ENCODE measurements at regions not wholly inside any gene's neighbourhood (a gene's known extent, or its start where the extent isn't known, plus 50 kb on each side); places are given as distances from the start of the nearest gene placed in this dataset.

DNA sequence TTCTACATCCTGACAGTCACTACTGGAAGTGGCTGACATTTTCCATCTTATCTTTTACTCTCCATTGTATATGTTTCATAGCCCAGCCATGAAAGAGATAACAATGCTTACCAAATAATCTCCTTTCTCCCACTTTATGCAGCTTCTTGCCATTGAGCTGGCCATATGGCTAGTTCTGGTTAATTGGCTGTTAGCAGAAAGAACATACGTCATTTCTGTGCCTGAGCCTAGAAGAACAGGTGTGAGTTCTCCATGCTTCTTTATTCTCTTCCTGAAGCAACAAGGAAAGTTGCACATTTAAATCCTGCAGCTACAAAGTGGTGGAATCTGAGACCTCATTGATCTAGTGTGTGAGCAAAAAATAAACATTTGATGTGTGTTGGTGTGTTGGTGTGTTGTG is 82.0 kb upstream of the FSHR start:
- Mint-ChIP-seq H3K27me3 (ENCODE audit: insufficient read depth, low read depth, poor library complexity) (peaks cover 6% of the 10 kb centered on the region), H3K27ac (no peak overlapping the region), H3K36me3 (ENCODE audit: low read depth) (0 out of 3 replicates have a peak, but pooled peaks cover 3% of the 10 kb centered on the region), H3K4me1 (no peaks in the 10 kb centered on the region), H3K4me3 (no peak overlapping the region), H3K9me3 (peaks cover 9% of the 10 kb centered on the region; the same call in 1 of the 3 replicates)
- Histone ChIP-seq H3K4me3 (no peak overlapping the region), H3K4me1 (ENCODE audit: insufficient read depth) (no peaks in the 10 kb centered on the region), H3K79me2 (replicated peaks; ENCODE audit: insufficient read depth) (no peaks in the 10 kb centered on the region), H3K36me3 (ENCODE audit: insufficient read depth) (no peaks in the 10 kb centered on the region), H2AFZ (no peak overlapping the region), H3K27me3 (ENCODE audit: insufficient read depth) (no peaks in the 10 kb centered on the region), H3K4me2 (no peak overlapping the region), H3K9me2 (ENCODE audit: insufficient read depth) (no peaks in the 10 kb centered on the region), H3K27ac (ENCODE audit: low read depth) (no peak overlapping the region), H4K20me1 (replicated peaks; ENCODE audit: insufficient read depth) (no peaks in the 10 kb centered on the region), H3F3A (replicated peaks; ENCODE audit: low read depth) (no peaks in the 10 kb centered on the region)
- DNase-seq (ENCODE audit: low spot score) (no peak), ATAC-seq (no peak)
- TF ChIP-seq, protein P1, sequence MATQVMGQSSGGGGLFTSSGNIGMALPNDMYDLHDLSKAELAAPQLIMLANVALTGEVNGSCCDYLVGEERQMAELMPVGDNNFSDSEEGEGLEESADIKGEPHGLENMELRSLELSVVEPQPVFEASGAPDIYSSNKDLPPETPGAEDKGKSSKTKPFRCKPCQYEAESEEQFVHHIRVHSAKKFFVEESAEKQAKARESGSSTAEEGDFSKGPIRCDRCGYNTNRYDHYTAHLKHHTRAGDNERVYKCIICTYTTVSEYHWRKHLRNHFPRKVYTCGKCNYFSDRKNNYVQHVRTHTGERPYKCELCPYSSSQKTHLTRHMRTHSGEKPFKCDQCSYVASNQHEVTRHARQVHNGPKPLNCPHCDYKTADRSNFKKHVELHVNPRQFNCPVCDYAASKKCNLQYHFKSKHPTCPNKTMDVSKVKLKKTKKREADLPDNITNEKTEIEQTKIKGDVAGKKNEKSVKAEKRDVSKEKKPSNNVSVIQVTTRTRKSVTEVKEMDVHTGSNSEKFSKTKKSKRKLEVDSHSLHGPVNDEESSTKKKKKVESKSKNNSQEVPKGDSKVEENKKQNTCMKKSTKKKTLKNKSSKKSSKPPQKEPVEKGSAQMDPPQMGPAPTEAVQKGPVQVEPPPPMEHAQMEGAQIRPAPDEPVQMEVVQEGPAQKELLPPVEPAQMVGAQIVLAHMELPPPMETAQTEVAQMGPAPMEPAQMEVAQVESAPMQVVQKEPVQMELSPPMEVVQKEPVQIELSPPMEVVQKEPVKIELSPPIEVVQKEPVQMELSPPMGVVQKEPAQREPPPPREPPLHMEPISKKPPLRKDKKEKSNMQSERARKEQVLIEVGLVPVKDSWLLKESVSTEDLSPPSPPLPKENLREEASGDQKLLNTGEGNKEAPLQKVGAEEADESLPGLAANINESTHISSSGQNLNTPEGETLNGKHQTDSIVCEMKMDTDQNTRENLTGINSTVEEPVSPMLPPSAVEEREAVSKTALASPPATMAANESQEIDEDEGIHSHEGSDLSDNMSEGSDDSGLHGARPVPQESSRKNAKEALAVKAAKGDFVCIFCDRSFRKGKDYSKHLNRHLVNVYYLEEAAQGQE (IDR thresholded peaks at IDR 0.05; ENCODE audit: unreplicated experiment) = no peak
- no peak for TF ChIP-seq ZNF114 (CRISPR knock-in tag; IDR thresholded peaks at IDR 0.05)
- no peak for TF ChIP-seq CTCF (conservative IDR thresholded peaks at IDR 0.05; ENCODE audit: low read depth in 2 of 2)
- TF ChIP-seq CREB1 (CRISPR knock-in tag; IDR thresholded peaks at IDR 0.05; ENCODE audit: low read depth) = no peak
- TF ChIP-seq POLR2AphosphoS5 (IDR thresholded peaks at IDR 0.05; ENCODE audit: low read depth) = no peak
- TF ChIP-seq STAT1 (IDR thresholded peaks at IDR 0.05; ENCODE audit: unreplicated experiment) = no peak
- TF ChIP-seq, protein P2, sequence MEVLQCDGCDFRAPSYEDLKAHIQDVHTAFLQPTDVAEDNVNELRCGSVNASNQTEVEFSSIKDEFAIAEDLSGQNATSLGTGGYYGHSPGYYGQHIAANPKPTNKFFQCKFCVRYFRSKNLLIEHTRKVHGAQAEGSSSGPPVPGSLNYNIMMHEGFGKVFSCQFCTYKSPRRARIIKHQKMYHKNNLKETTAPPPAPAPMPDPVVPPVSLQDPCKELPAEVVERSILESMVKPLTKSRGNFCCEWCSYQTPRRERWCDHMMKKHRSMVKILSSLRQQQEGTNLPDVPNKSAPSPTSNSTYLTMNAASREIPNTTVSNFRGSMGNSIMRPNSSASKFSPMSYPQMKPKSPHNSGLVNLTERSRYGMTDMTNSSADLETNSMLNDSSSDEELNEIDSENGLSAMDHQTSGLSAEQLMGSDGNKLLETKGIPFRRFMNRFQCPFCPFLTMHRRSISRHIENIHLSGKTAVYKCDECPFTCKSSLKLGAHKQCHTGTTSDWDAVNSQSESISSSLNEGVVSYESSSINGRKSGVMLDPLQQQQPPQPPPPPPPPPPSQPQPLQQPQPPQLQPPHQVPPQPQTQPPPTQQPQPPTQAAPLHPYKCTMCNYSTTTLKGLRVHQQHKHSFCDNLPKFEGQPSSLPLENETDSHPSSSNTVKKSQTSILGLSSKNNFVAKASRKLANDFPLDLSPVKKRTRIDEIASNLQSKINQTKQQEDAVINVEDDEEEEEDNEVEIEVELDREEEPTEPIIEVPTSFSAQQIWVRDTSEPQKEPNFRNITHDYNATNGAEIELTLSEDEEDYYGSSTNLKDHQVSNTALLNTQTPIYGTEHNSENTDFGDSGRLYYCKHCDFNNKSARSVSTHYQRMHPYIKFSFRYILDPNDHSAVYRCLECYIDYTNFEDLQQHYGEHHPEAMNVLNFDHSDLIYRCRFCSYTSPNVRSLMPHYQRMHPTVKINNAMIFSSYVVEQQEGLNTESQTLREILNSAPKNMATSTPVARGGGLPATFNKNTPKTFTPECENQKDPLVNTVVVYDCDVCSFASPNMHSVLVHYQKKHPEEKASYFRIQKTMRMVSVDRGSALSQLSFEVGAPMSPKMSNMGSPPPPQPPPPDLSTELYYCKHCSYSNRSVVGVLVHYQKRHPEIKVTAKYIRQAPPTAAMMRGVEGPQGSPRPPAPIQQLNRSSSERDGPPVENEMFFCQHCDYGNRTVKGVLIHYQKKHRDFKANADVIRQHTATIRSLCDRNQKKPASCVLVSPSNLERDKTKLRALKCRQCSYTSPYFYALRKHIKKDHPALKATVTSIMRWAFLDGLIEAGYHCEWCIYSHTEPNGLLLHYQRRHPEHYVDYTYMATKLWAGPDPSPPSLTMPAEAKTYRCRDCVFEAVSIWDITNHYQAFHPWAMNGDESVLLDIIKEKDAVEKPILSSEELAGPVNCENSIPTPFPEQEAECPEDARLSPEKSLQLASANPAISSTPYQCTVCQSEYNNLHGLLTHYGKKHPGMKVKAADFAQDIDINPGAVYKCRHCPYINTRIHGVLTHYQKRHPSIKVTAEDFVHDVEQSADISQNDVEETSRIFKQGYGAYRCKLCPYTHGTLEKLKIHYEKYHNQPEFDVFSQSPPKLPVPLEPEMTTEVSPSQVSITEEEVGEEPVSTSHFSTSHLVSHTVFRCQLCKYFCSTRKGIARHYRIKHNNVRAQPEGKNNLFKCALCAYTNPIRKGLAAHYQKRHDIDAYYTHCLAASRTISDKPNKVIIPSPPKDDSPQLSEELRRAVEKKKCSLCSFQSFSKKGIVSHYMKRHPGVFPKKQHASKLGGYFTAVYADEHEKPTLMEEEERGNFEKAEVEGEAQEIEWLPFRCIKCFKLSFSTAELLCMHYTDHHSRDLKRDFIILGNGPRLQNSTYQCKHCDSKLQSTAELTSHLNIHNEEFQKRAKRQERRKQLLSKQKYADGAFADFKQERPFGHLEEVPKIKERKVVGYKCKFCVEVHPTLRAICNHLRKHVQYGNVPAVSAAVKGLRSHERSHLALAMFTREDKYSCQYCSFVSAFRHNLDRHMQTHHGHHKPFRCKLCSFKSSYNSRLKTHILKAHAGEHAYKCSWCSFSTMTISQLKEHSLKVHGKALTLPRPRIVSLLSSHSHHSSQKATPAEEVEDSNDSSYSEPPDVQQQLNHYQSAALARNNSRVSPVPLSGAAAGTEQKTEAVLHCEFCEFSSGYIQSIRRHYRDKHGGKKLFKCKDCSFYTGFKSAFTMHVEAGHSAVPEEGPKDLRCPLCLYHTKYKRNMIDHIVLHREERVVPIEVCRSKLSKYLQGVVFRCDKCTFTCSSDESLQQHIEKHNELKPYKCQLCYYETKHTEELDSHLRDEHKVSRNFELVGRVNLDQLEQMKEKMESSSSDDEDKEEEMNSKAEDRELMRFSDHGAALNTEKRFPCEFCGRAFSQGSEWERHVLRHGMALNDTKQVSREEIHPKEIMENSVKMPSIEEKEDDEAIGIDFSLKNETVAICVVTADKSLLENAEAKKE (CRISPR knock-in tag; IDR thresholded peaks at IDR 0.05) = no peak

All from GM23338 (cell line).